GM12891 (cell line): ENCODE measurements at regions not wholly inside any gene's neighbourhood (a gene's known extent, or its start where the extent isn't known, plus 50 kb on each side); places are given as distances from the start of the nearest gene placed in this dataset.

Experiments
- DNase-seq: peaks from one replicate; pipeline ENCODE4 v3.0.0; 2011; ENCODE audit warnings: low spot score; ENCODE audit not compliant: insufficient read length
- FAIRE-seq: peaks from 2 replicates; lab custom pipeline; 2011; peaks lifted over from hg19 to GRCh38; lab: Jason Lieb, UNC
- PAX5 ChIP-seq: IDR thresholded peaks from 2 replicates; pipeline ENCODE4 v1.6.1; 2011; ENCODE audit warnings: low read length, moderate library complexity, mild to moderate bottlenecking; ENCODE audit not compliant: insufficient read depth, severe bottlenecking
- POLR2A ChIP-seq: IDR thresholded peaks from 2 replicates; pipeline ENCODE4 v1.6.1; 2011; ENCODE audit warnings: low read depth, low read length, control low read depth
- POLR2AphosphoS5 ChIP-seq: IDR thresholded peaks from 2 replicates; pipeline ENCODE4 v1.6.1; 2011; ENCODE audit warnings: low read depth, low read length, control low read depth
- POU2F2 ChIP-seq: IDR thresholded peaks from 2 replicates; pipeline ENCODE4 v1.6.1; 2011; ENCODE audit warnings: low read depth, mild to moderate bottlenecking, control low read depth, low read length, moderate library complexity
- SPI1 ChIP-seq: IDR thresholded peaks from 2 replicates; pipeline ENCODE4 v1.6.1; 2011; ENCODE audit warnings: low read depth, low read length, control low read depth
- TAF1 ChIP-seq: IDR thresholded peaks from 2 replicates; pipeline ENCODE4 v1.6.1; 2011; ENCODE audit warnings: low read depth, low read length, control low read depth

- FAIRE-seq (no peak), DNase-seq (no peak)
- TF ChIP-seq POU2F2, result no peak
- no peak for TF ChIP-seq POLR2AphosphoS5
- TF ChIP-seq PAX5, result no peak
Measured at GRCh38 chr2:16548036-16548435, 117.6 kb downstream of the CYRIA start.

DNA sequence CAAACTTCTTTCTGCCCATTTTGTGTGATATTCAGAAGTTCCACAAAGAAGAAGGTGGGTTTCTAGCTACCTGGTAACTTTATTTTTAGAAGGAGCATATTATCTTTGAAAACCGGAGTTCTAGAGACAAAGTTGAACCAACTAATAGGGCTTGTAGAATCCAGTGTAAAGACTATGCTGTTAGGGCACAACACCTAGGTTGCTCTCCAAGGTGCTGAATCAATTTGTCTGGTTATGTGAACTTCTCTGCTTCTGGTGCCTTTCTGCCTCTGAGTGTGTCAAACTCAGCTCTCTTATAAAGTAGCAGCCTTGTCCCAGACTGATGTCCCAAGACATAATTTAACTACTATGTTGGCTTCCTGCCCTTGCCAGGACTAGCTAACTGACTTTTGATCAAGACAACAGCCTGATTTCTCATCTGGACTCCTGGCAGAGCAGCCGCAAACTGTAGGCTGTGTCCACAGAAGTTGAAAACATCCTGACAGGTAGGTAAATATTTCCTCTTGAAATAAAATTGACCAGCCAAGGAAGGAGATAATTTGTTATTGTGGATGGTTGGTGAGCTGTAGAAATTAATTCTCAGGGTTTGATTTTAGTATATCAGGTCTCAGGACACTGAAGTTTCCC is 119.4 kb downstream of the CYRIA start:
- TF ChIP-seq PAX5 (no peak), POLR2A (no peak), POU2F2 (no peak), SPI1 (no peak), TAF1 (no peak), POLR2AphosphoS5 (no peak)
- FAIRE-seq (peak; percentile 77), DNase-seq (no peak)

DNA sequence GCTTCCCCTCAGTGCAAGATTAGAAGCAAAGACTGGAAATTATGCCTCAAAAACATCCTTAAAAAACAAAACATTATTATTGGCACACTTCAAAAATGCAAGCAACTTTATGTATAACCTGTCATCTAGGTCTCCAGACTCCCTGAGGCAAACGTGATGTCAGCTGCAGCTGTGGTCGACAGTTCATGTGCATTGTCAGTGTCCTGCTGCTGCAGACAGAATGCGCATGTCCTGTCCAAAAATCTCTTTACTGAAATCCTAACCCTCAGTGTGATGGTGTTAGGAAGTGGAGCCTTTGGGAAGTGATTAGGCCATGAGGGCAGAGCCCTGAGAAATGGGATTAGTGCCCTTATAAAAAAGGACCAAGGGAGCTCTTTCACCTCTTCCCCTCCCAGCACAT is 126.9 kb downstream of the CYRIA start:
- DNase-seq (no peak), FAIRE-seq (no peak)
- TF ChIP-seq TAF1 (no peak), POLR2AphosphoS5 (no peak)

DNA sequence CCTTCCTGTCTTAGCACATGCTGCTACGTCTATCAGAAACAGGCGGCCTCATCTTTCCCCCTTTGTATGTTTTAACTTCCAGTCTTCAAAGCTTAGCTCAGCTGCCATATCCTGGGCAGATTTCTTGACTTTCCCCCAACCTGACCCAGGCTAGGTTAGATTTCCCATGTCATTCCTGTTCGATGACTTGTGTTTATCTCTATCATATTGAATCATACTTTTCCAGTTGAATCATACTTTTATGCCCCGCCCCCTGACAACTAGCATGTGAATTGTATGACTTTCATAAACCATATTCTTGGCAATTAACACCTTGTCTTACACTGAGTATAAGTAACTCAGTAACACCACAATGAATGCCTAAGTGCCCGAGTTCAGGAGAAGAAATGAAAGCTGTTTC is 128.3 kb downstream of the CYRIA start:
- no peak for DNase-seq
- TF ChIP-seq POU2F2 (no peak), TAF1 (no peak), POLR2A (no peak), PAX5 (no peak), SPI1 (no peak), POLR2AphosphoS5 (no peak)
- FAIRE-seq, result no peak

DNA sequence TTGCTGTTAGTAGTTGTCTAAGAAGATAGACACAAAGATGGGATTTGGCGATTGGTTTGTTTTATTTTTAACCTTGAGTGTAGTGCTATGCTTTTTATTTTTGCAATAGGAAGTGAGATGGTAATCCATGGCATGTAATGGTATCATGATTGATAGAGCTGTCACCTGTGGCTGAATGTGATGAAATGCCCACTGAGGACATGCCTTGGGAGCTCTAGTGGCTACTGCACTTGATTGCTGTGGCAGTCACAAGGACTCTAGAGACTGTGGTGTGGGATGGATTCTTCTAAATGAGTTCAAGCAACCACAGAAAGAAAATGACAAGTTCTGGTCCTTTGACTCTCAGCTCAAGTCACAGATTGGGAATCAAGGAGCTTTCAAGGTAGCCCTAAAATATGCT is 139.4 kb downstream of the CYRIA start:
- FAIRE-seq (no peak), DNase-seq (no peak)
- TF ChIP-seq SPI1 (no peak), POLR2A (no peak), POU2F2 (no peak), POLR2AphosphoS5 (no peak), TAF1 (no peak), PAX5 (no peak)

GRCh38 chr2:16525265-16525887 is 140.3 kb downstream of the CYRIA start:
- DNase-seq (no peak), FAIRE-seq (no peak)
- TF ChIP-seq POLR2AphosphoS5 (no peak), SPI1 (no peak), POU2F2 (no peak), TAF1 (no peak), PAX5 (no peak), POLR2A (no peak)

DNA sequence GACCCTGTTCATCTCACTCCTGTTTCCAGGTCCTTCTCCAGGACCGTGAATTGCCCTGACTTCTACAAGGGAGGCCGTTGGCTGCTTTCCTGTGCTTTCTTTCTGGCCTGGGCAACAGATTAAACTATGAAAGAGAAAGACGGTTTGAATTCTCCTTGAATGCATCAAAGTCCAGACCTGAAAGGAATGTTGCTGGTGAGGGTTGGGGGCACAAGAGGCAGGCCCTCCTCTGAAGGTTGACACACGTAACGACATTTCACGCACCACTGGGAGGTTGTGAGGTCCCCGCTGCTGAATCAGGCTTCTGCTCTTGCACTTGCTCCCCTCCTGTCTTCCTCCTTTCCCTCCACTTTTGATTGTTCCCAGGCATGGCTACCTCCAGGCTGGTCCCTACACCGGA is 141.9 kb downstream of the CYRIA start:
- FAIRE-seq, result no peak
- DNase-seq, result no peak
- TF ChIP-seq SPI1, result no peak
- no peak for TF ChIP-seq PAX5
- TF ChIP-seq POU2F2, result no peak
- no peak for TF ChIP-seq POLR2A
- TF ChIP-seq TAF1, result no peak
- TF ChIP-seq POLR2AphosphoS5, result no peak

DNA sequence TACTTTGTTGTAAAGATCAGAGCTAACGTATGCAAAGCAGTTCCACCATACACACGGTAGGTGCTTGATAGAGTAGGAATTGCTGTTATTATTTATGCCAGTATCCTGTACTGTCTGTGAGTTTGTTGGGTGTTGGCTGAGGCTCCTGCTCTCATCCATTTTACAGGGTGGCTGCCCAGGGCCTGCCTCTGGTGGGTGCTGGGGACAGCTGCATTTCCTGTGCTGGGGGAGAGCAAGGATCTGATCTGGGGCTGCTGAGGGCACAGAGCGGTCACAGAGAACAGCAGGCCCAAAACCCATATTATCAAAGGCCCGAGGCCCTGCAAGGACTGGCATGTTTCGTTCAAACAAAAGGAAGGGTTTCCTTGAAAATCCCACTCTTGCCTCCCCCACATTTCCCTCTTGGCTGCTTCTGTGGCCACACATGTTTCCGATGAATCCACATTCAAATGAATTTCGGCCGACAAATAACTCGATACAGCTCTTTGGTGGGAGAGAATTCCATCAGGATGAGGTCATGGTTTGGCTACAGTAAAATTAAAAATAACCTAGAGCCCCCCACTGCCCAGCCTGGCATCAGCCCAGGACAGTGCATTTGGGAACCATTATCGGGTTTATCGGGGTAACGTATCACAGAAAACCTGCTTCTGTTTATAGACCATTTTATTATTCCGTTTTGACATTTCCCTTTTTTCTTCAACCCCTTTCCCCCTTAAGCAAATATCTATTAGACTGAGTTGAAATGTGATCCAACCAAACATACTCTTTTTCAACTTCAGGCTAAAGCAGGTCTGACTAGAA is 143.4 kb downstream of the CYRIA start:
- DNase-seq, result no peak
- FAIRE-seq, result no peak
- no peak for TF ChIP-seq POU2F2
- TF ChIP-seq TAF1, result no peak

DNA sequence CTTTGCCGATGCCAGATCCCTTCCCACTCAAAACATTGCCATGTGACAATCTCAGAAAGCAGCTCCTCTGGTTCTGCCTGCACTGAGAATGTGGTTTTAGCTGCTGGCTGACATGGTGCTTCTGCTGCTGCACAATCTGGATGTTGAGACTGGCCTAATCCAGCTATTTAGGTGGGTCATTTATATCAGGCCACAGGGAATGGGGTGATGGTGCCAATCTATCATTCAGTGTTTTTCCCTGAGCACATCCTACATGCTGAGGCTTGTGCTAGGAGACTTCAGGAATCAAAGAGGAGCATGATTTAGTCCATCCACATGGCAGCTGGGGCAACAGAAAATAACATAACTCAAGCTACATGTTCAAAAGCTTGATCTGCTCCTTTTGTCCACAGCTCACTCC is 144.7 kb downstream of the CYRIA start:
- DNase-seq (no peak), FAIRE-seq (no peak)
- TF ChIP-seq TAF1 (no peak), POLR2AphosphoS5 (no peak), PAX5 (no peak), POU2F2 (no peak), SPI1 (no peak), POLR2A (no peak)

DNA sequence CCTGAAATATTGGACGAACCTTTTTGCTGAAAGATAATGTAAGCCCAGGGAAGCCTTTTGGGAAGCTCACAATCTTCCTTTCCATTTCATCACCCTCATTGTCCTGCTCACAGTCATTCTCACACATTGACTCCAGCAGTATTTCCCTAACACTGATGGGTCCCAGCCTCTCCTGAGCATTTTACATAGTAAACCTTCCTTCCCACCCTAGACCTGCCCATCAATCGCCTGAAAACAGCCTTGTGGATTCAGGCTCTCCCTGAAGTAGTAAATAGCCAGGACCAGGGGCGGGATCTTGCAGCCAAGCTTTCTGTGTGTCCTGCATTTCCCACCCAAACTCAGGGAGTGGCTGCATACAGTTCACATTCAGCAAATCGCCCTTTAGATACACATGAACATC is 149.9 kb downstream of the CYRIA start:
- DNase-seq (no peak), FAIRE-seq (no peak)
- no peak for TF ChIP-seq TAF1
- TF ChIP-seq SPI1, result no peak
- no peak for TF ChIP-seq POLR2AphosphoS5
- TF ChIP-seq PAX5, result no peak
- TF ChIP-seq POLR2A, result no peak
- no peak for TF ChIP-seq POU2F2
